ENCODE measurements at regions not wholly inside any gene's neighbourhood (a gene's known extent, or its start where the extent isn't known, plus 50 kb on each side); places are given as distances from the start of the nearest gene placed in this dataset.

DNA sequence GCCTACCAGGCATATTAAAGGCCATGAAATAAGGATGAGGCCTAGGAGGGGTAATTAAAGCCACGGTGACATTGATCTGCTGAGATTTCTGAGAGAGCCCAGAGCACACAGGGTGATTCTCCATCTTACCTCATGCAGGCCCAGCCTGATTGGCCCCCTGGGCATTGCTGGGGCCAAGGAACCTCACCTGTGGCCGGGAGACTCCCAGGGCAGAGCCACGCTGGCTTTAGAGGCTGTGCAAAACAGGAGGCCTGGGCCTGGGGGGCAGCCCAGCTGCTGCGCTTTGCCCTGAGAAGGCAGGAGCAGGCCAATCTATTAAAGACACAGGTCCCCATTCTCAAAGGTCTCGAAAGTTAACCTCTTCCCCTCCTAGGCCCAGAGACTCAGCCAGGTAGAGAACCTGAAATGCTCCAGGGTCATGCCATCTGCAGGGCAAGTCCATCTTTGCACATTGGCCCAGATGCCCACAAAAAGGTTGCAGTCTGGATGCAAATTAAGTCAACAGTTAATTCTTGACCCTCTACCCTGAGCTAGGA is 1099.7 kb downstream of the BCL11B start:
- no peak overlapping the region for H3K4me3 ChIP-seq
- H3K4me1 ChIP-seq = no peaks in the 10 kb centered on the region
- H3K27ac ChIP-seq = no peak overlapping the region
- intact Hi-C loops (cut with DNase I; ENCODE audit: low total_unique reads) = no loop called here
- no peaks in the 10 kb centered on the region for H3K36me3 ChIP-seq
- DNase-seq (ENCODE audit: low spot score in 2 of 2) = no peak
- no peaks in the 10 kb centered on the region for H3K27me3 ChIP-seq
- TF ChIP-seq, protein P1, sequence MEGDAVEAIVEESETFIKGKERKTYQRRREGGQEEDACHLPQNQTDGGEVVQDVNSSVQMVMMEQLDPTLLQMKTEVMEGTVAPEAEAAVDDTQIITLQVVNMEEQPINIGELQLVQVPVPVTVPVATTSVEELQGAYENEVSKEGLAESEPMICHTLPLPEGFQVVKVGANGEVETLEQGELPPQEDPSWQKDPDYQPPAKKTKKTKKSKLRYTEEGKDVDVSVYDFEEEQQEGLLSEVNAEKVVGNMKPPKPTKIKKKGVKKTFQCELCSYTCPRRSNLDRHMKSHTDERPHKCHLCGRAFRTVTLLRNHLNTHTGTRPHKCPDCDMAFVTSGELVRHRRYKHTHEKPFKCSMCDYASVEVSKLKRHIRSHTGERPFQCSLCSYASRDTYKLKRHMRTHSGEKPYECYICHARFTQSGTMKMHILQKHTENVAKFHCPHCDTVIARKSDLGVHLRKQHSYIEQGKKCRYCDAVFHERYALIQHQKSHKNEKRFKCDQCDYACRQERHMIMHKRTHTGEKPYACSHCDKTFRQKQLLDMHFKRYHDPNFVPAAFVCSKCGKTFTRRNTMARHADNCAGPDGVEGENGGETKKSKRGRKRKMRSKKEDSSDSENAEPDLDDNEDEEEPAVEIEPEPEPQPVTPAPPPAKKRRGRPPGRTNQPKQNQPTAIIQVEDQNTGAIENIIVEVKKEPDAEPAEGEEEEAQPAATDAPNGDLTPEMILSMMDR (IDR thresholded peaks at IDR 0.05) = no peak
- no peak for TF ChIP-seq POLR2AphosphoS5 (IDR thresholded peaks at IDR 0.05)
- no peak for TF ChIP-seq POLR2A (IDR thresholded peaks at IDR 0.05)
- no peaks in the 10 kb centered on the region for H3K9me3 ChIP-seq

DNA sequence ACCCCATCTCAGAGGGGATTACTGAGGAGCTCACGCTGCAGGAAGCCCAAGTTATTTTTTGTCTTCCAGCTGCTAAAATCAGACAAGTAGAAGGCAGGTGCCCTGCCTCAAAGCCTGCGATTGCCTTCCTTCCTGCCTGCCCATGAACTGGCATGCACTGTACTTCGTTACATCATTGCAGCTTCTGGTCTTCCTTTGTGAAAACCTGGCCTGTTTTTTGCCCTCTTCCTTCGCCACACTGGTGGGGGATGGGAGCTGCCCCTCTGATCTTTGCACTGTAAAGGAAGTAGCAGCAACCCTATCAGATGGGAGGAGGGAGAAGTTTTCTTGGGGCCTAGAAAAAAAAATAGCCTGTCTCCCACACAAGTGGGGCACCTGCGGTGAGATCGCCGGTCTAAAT is 1098.7 kb downstream of the BCL11B start:
- Histone ChIP-seq H3K4me1 (no peaks in the 10 kb centered on the region), H3K4me3 (no peak overlapping the region), H3K9me3 (no peaks in the 10 kb centered on the region), H3K27me3 (no peaks in the 10 kb centered on the region), H3K36me3 (no peaks in the 10 kb centered on the region), H3K27ac (no peak overlapping the region)
- no peak for DNase-seq (ENCODE audit: low spot score in 2 of 2)
- intact Hi-C loops (cut with DNase I; ENCODE audit: low total_unique reads) = no loop called here
- TF ChIP-seq POLR2AphosphoS5 (IDR thresholded peaks at IDR 0.05) = no peak
- TF ChIP-seq, protein P1 (IDR thresholded peaks at IDR 0.05) = no peak

- Histone ChIP-seq H3K4me1 (no peaks in the 10 kb centered on the region), H3K27me3 (no peaks in the 10 kb centered on the region), H3K27ac (no peak overlapping the region), H3K9me3 (no peaks in the 10 kb centered on the region), H3K36me3 (no peaks in the 10 kb centered on the region), H3K4me3 (no peak overlapping the region)
- DNase-seq (ENCODE audit: low spot score in 2 of 2) = no peak
- TF ChIP-seq, protein P1 (IDR thresholded peaks at IDR 0.05) = no peak
- no peak for TF ChIP-seq POLR2A (IDR thresholded peaks at IDR 0.05)
- TF ChIP-seq POLR2AphosphoS5 (IDR thresholded peaks at IDR 0.05) = no peak
- intact Hi-C loops (cut with DNase I; ENCODE audit: low total_unique reads) = no loop called here
Measured at GRCh38 chr14:98174041-98174440, 1098.0 kb downstream of the BCL11B start.

GRCh38 chr14:98175436-98175835 is 1096.6 kb downstream of the BCL11B start:
- no peaks in the 10 kb centered on the region for H3K36me3 ChIP-seq
- TF ChIP-seq POLR2A (IDR thresholded peaks at IDR 0.05) (no peak), POLR2AphosphoS5 (IDR thresholded peaks at IDR 0.05) (no peak)
- TF ChIP-seq, protein P1 (IDR thresholded peaks at IDR 0.05) = no peak
- no peak overlapping the region for H3K4me3 ChIP-seq
- no peak for DNase-seq (ENCODE audit: low spot score in 2 of 2)
- no peaks in the 10 kb centered on the region for H3K4me1 ChIP-seq
- intact Hi-C loops (cut with DNase I; ENCODE audit: low total_unique reads) = no loop called here
- no peak overlapping the region for H3K27ac ChIP-seq
- no peaks in the 10 kb centered on the region for H3K9me3 ChIP-seq
- no peaks in the 10 kb centered on the region for H3K27me3 ChIP-seq

- intact Hi-C loops (cut with DNase I; ENCODE audit: low total_unique reads) = no loop called here
Measured at GRCh38 chr14:98175881-98176280, 1096.1 kb downstream of the BCL11B start.

More at GRCh38 chr14:98175881-98176280, 1096.1 kb downstream of the BCL11B start:
- Histone ChIP-seq H3K27me3 (no peaks in the 10 kb centered on the region), H3K36me3 (no peaks in the 10 kb centered on the region), H3K4me1 (no peaks in the 10 kb centered on the region), H3K27ac (no peak overlapping the region), H3K4me3 (no peak overlapping the region), H3K9me3 (no peaks in the 10 kb centered on the region)
- TF ChIP-seq, protein P1 (IDR thresholded peaks at IDR 0.05) = no peak
- no peak for DNase-seq (ENCODE audit: low spot score in 2 of 2)

Measured in breast epithelium (tissue), 4 donors.